GM10266 (cell line): ENCODE measurements at regions not wholly inside any gene's neighbourhood (a gene's known extent, or its start where the extent isn't known, plus 50 kb on each side); places are given as distances from the start of the nearest gene placed in this dataset.

Experiments
- DNase-seq: peaks from one replicate; pipeline ENCODE4 v3.0.0; 2012; ENCODE audit errors: extremely low spot score
- CTCF ChIP-seq: IDR thresholded peaks from 2 replicates; pipeline ENCODE4 v1.5.1; 2012; ENCODE audit warnings: mild to moderate bottlenecking, low read depth; ENCODE audit not compliant: control insufficient read depth, insufficient read depth; ENCODE audit errors: missing control alignments

GRCh38 chr3:124094496-124094895 is 102.6 kb upstream of the ROPN1 start:
- no peak for DNase-seq
- no peak for TF ChIP-seq CTCF

- DNase-seq = no peak
- no peak for TF ChIP-seq CTCF
These were observed 105.6 kb upstream of the ROPN1 start for GRCh38 chr3:124097362-124098131.

GRCh38 chr3:124101643-124102042 is 109.7 kb upstream of the ROPN1 start:
- no peak for DNase-seq
- no peak for TF ChIP-seq CTCF

GRCh38 chr3:124107104-124107890 is 115.4 kb upstream of the ROPN1 start:
- DNase-seq = no peak
- TF ChIP-seq CTCF = no peak

GRCh38 chr3:124108446-124108845 is 116.5 kb upstream of the ROPN1 start:
- no peak for DNase-seq
- TF ChIP-seq CTCF = no peak

GRCh38 chr3:124113485-124113884 is 121.6 kb upstream of the ROPN1 start:
- TF ChIP-seq CTCF = no peak
- DNase-seq = no peak

GRCh38 chr3:124115279-124115678 is 123.4 kb upstream of the ROPN1 start:
- no peak for DNase-seq

More at GRCh38 chr3:124115279-124115678, 123.4 kb upstream of the ROPN1 start:
- TF ChIP-seq CTCF = no peak
